NCI-H2227 (cell line): ENCODE measurements at regions not wholly inside any gene's neighbourhood (a gene's known extent, or its start where the extent isn't known, plus 50 kb on each side); places are given as distances from the start of the nearest gene placed in this dataset.

Source experiments
- DNase-seq: peaks from one replicate; lab custom pipeline; 2025; ENCODE audit not compliant: unreplicated experiment; lab: John Stamatoyannopoulos, UW

- DNase-seq = no peak
Observed at GRCh38 chr3:117630885-117631284, 921.3 kb downstream of the TUSC7 start.

DNA sequence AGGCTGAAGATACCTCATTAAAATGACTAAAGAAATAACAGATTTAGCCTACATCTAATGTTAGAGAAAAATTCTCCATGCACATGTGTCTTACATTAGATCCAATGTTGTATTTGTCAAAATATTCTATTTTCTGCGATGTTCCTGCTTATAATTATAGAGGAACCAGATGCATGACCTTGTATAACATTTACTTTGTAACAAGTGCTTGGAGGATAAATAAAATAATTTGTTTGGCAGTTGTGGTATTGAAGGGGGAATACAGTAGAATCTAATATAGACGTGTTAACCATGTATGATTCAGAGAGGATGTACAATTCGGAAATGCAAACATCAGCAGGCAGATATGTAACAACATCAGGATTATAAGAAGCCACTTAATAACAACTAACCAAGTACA lies 922.2 kb downstream of the TUSC7 start:
- DNase-seq = no peak

- peak; percentile 31 for DNase-seq
Observed at GRCh38 chr3:117632191-117632590, 922.6 kb downstream of the TUSC7 start.

DNA sequence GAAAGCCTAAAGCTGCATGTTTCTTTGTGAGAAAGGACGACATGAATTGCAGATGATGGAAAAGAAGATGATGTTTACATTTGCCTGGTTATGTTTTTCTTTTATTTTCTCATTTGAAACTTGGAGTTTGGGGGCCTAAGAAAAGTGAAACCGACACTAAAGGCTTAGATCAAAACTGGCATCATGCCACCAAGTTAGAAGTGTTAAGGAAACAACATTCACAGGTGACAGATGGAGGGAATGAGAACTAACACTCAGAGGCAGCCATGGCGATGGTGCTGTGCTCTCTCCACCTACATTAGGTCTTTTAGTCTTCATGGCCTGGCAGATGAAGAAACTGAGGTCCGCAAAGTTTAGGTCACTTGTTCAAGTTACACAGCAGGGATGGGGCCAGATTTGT lies 923.6 kb downstream of the TUSC7 start:
- no peak for DNase-seq

GRCh38 chr3:117637666-117638065 lies 928.1 kb downstream of the TUSC7 start:
- no peak for DNase-seq

- no peak for DNase-seq
Observed at GRCh38 chr3:117644203-117644602, 934.6 kb downstream of the TUSC7 start.

- no peak for DNase-seq
Observed at GRCh38 chr3:117645561-117646242, 936.1 kb downstream of the TUSC7 start.

- DNase-seq = no peak
Observed at GRCh38 chr3:117647435-117647834, 937.9 kb downstream of the TUSC7 start.

DNA sequence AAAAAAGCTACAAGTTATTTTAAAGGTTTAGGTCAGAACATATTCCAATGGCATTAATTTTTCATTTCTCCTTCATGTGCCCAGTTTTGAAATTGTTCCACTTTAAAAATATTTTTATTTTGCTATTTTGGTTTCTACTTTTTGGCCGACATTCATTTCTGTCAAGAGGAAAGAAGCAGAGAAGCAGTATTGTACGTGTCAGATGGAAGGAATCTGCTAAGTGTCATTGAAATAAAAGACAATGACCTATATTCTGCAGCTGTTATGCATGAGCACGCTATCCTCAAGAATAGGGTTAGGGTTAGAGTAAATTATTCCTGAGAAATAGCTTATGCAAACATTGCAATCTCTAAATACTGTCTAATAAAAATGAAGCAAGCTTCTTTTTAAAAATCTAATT lies 941.7 kb downstream of the TUSC7 start:
- DNase-seq = no peak

DNA sequence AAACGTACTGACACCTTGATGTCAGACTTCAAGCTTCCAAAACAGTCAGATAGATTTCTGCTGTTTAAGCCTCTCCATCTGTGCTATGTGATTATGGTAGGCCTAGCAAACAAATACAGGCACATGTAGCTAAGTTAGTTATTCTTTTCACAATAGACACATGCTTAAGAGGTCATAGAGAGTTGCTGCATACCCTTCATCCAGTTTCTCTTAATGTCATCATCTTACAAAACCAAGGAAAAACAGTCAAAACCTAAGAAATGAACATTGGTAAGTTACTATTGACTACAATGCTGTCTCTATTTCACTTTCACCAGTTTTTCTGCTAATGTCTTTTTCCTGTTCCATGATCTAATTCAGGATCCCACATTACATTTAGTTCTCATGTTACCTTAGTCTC lies 946.8 kb downstream of the TUSC7 start:
- DNase-seq = no peak

- DNase-seq = no peak
Observed at GRCh38 chr3:117657278-117657677, 947.7 kb downstream of the TUSC7 start.

DNA sequence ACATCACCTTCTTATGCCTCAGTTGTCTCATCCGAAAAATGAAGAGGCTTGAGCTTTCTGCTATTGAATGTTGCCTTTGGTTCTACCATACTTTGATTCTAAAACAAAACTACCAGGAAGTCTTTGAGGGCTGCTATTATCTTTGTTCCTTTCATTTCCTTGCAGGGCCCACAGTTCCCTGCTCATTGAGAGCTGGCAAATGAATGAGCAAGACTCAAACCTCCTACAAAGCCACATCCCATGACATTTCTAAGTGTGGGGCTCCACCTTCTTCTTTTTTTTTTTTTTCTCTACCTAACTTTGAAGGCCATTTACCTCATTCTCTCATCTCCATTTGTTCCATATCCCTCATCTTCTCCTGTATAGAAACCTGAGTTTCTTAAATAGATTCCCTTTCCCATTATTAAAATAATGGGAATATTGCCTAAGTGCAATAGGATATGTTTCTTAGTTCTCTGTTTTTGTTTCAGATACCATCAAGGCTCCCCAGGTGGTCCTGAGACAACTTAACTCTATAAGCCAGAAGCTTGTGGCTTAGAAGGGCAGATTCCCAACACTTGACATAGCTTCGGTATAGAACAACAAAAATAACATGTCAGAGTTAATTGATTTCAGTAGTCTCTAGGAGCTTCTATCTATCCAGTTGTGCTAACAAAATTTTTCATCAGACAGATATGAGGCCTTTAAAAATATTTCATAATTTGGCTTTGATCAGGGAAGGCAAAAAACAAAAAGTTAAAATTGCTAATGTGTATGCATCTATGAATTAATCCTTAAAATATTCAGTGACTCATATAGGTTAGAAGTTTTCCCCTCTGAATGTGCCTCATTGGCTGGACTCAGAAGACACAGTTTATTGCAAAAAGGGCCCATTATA lies 951.6 kb downstream of the TUSC7 start:
- DNase-seq = no peak

GRCh38 chr3:117661818-117662095 lies 952.2 kb downstream of the TUSC7 start:
- no peak for DNase-seq

DNA sequence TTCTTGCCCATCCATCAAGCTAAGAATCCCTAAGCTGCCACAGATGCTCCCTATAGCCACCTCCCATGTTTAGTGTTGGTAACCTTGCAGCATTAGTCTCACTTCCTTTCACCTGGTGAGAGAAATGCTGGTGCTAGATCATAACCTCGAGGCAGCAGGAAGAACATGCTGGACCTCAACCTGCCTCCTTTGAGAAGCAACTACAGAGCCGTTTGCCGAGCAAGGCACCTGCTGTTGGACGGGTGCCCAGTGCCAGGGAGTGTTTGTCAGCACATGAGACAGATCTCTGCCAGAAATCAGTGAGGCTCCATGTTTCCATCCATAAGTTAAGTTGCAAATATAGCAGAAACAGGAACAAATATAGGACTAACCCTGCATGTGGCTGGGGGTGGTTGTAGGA lies 955.7 kb downstream of the TUSC7 start:
- peak; percentile 44 for DNase-seq

DNA sequence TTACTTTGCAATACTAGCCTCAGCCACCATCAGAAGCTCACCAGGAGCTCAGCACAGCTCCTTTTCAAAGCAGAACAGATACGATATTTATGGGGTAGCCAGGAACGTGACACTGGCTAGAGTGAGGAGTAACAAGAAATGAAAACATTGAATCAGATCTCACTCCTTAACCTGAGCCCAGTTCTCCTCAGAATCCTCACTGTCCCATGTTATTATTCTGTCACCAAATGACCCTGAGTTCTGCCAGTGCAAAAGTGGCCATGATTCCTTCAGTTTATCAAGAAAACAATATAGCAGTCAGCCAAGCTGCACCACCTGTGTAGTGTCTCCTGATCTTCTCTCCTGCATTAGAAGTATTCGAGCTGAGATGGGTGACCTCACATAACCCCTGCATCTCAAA lies 956.7 kb downstream of the TUSC7 start:
- DNase-seq = no peak

GRCh38 chr3:117666812-117667211 lies 957.2 kb downstream of the TUSC7 start:
- DNase-seq = no peak

- peak; percentile 89 for DNase-seq
Observed at GRCh38 chr3:117669774-117670173, 960.2 kb downstream of the TUSC7 start.

GRCh38 chr3:117671722-117672318 lies 962.2 kb downstream of the TUSC7 start:
- no peak for DNase-seq

DNA sequence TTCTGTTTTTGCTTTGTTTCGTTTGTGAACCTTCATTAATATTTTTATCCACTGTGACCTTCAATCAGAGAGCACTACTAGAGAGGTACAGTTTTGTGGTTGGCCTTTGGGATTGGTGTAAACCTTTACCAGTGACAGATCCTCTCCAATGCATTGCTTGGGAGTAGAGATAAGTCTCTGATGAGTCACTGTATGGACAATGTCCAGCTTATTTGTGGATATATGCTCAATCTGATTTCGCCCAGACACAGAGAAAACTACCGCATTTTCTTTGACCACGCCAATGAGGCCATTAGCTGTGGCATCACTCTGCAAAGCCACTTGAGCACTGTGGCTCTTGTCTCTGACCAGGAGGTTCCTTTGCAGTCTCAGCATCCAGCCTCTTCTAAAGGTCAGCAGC lies 964.7 kb downstream of the TUSC7 start:
- no peak for DNase-seq

DNA sequence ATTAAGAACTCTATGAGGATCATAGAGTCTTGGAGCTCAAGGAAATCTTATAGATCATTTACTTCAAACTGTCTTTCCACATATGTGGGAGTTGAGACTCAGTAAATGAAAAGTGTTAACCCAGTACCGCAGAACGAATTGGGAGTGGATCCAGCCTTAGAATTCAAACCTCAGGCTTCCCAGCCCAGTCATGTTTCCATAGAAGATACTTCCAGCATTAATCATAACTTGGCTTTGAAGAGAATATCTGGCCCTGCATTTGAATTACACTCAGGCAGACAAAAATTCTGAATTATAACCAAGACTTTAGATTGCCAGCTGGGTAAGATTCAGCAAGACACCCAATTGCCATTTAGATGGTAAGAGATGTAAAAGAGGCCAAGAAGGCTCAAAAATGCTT lies 972.0 kb downstream of the TUSC7 start:
- no peak for DNase-seq

DNA sequence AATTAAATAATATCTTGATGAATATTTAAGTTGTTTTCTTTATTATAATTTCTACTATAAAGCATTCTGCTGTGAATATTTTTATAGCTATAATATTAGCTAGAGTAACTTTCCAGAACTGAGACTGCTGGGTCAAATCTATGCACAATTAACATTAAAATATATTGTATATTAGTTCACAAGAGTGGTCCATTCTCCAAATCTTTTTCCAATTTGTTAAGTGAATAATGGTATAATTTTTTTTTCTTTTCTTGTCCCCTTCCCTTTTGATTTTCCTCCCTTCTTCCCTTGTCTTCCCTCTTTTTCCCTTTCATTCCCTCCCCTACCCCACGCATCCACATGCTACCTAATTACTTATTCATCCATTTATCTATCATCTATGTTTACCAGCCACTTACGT lies 977.5 kb downstream of the TUSC7 start:
- no peak for DNase-seq

GRCh38 chr3:117688583-117688982 lies 979.0 kb downstream of the TUSC7 start:
- DNase-seq = no peak
